K562 (cell line): ENCODE measurements at regions not wholly inside any gene's neighbourhood (a gene's known extent, or its start where the extent isn't known, plus 50 kb on each side); places are given as distances from the start of the nearest gene placed in this dataset.

Experiments used
- ATAC-seq: fragments of 200-7000 bp; cut with Tn5 transposase; 3 replicates; pipeline ENCODE4 v1.9.1; 2020; ENCODE audit warnings: moderate library complexity
- BruUV-seq: library from RNA; stranded (reverse); fragments of 400-500 nt; replicated peaks from 2 replicates; lab custom pipeline; 2021; lab: Mats Ljungman, UMichigan
- CTCF ChIA-PET: fragments of 300-600 bp; formaldehyde crosslinking; extraction: SDS; loops from one replicate; lab custom pipeline; 2021; ENCODE audit warnings: low intra/inter-chr PET ratio; lab: Yijun Ruan, JAX
- POLR2A ChIA-PET: fragments of 300-600, 350-650 bp; sonication (Branson Sonifier 250); formaldehyde crosslinking; extraction: SDS; loops from one replicate; lab custom pipeline; 2021; ENCODE audit warnings: antibody characterized with exemption, inconsistent platforms; lab: Yijun Ruan, JAX
- DNase-seq, 4 experiments: peaks; one replicate each; pipeline versions ENCODE4 v3.0.0 to v3.0.0-alpha.2; 2011 to 2018; ENCODE audit warnings: low spot score in 3 of 4, mixed read lengths in 3 of 4; ENCODE audit errors: extremely low read depth in 1 of 4
- FAIRE-seq: peaks from 2 replicates; lab custom pipeline; 2011; peaks lifted over from hg19 to GRCh38; lab: Jason Lieb, UNC
- H2AFZ ChIP-seq: 2 replicates; pipeline ENCODE4 v1.6.0; 2011; ENCODE audit warnings: low read depth, low read length, control low read depth, inconsistent platforms
- H3K27ac ChIP-seq: fragments of 200-600 bp; 3 replicates; pipeline ENCODE4 v1.8.0; 2011; ENCODE audit warnings: low read depth, mild to moderate bottlenecking, control low read depth, inconsistent platforms, low read length, moderate library complexity, mixed read lengths; ENCODE audit errors: extremely low read depth
- H3K27me3 ChIP-seq, 2 experiments: fragments of 300-600 bp in 1 of 2; 2 replicates in 1 of 2; 3 replicates in 1 of 2; pipeline versions ENCODE4 v1.6.0 to v1.8.0; 2011; ENCODE audit warnings: inconsistent platforms in 2 of 2, low read length in 2 of 2, mild to moderate bottlenecking in 1 of 2, mixed read lengths in 1 of 2, moderate library complexity in 1 of 2; ENCODE audit not compliant: control insufficient read depth in 2 of 2, insufficient read depth in 2 of 2
- H3K36me3 ChIP-seq: fragments of 300-600 bp; 3 replicates; pipeline ENCODE4 v1.8.0; 2011; ENCODE audit warnings: mild to moderate bottlenecking, low read length, inconsistent platforms; ENCODE audit not compliant: control insufficient read depth, insufficient read depth
- H3K4me1 ChIP-seq, 2 experiments: fragments of 200-600 bp in 1 of 2; replicated peaks in 1 of 2; 2 replicates in 1 of 2; 3 replicates in 1 of 2; pipeline versions ENCODE4 v1.5.1 to v1.8.0; 2011; ENCODE audit warnings: inconsistent platforms in 2 of 2, low read length in 2 of 2, mild to moderate bottlenecking in 1 of 2, mixed read lengths in 1 of 2, moderate library complexity in 1 of 2; ENCODE audit not compliant: control insufficient read depth in 2 of 2, insufficient read depth in 2 of 2
- H3K4me2 ChIP-seq: 2 replicates; pipeline ENCODE4 v1.6.1; 2011; ENCODE audit warnings: low read length, control low read depth, inconsistent platforms, mixed read lengths; ENCODE audit not compliant: insufficient read depth
- H3K4me3 ChIP-seq: fragments of 200-600 bp; sonication (generic), shearing (Covaris generic); 2 replicates; pipeline ENCODE4 v1.5.1; 2016; ENCODE audit warnings: control low read depth, inconsistent platforms
- H3K79me2 ChIP-seq: fragments of 200-600 bp; 3 replicates; pipeline ENCODE4 v1.8.0; 2011; ENCODE audit warnings: low read length, inconsistent platforms; ENCODE audit not compliant: control insufficient read depth, insufficient read depth
- H3K9ac ChIP-seq, 2 experiments: 2 replicates each; pipeline versions ENCODE4 v1.6.0 to v1.6.1; 2011; ENCODE audit warnings: low read depth in 2 of 2, low read length in 2 of 2, control low read depth in 1 of 2, inconsistent platforms in 1 of 2, mild to moderate bottlenecking in 1 of 2, mixed read lengths in 1 of 2; ENCODE audit not compliant: insufficient read depth in 1 of 2
- H3K9me1 ChIP-seq: one replicate; pipeline ENCODE4 v1.6.0; 2011; ENCODE audit warnings: inconsistent platforms, mild to moderate bottlenecking, low read length, moderate library complexity; ENCODE audit not compliant: control insufficient read depth, insufficient read depth
- H3K9me3 ChIP-seq: replicated peaks from 2 replicates; pipeline ENCODE4 v1.5.1; 2011; ENCODE audit warnings: low read depth, low read length, inconsistent platforms; ENCODE audit not compliant: control insufficient read depth, insufficient read depth
- H4K20me1 ChIP-seq: replicated peaks from 2 replicates; pipeline ENCODE4 v1.6.1; 2011; ENCODE audit warnings: low read length, inconsistent platforms, mixed read lengths; ENCODE audit not compliant: control insufficient read depth, insufficient read depth
- CHD1 ChIP-seq: fragments of 200-600 bp; sonication (generic); IDR thresholded peaks from one replicate; pipeline ENCODE4 v1.6.1; 2012; ENCODE audit warnings: mild to moderate bottlenecking, moderate library complexity, low read length, inconsistent platforms
- CLOCK ChIP-seq: fragments of 250-450 bp; sonication (Bioruptor Pico); IDR thresholded peaks from 2 replicates; pipeline ENCODE4 v1.4.0; 2020; ENCODE audit warnings: mild to moderate bottlenecking, moderate library complexity, borderline replicate concordance
- DMBX1 ChIP-seq: fragments of 250-450 bp; sonication (Bioruptor Pico); IDR thresholded peaks from 2 replicates; pipeline ENCODE4 v1.8.0; 2022; ENCODE audit warnings: inconsistent platforms, mild to moderate bottlenecking, moderate library complexity, borderline replicate concordance
- E2F5 ChIP-seq: sonication (generic); formaldehyde crosslinking; IDR thresholded peaks from 2 replicates; pipeline ENCODE4 v1.8.0; 2022; ENCODE audit warnings: mild to moderate bottlenecking, missing genetic modification reagents
- HDAC6 ChIP-seq: IDR thresholded peaks from 2 replicates; pipeline ENCODE4 v1.6.1; 2012; ENCODE audit warnings: low read depth, mild to moderate bottlenecking, control low read depth, inconsistent platforms, low read length, moderate library complexity
- KLF16 ChIP-seq: IDR thresholded peaks from 2 replicates; pipeline ENCODE4 v1.6.1; 2016; ENCODE audit warnings: antibody characterized with exemption
- MCM2 ChIP-seq: fragments of 450-650 bp; IDR thresholded peaks from 2 replicates; pipeline ENCODE4 v1.6.1; 2017; ENCODE audit warnings: low read depth, mild to moderate bottlenecking
- MLLT1 ChIP-seq, 2 experiments: fragments of 450-650 bp; IDR thresholded peaks; 2 replicates each; pipeline ENCODE4 v1.6.1; 2016
- NR2C2 ChIP-seq, 2 experiments: fragments of 200-800 bp in 1 of 2; sonication (Bioruptor generic) in 1 of 2; sonication (generic) in 1 of 2; formaldehyde crosslinking in 1 of 2; IDR thresholded peaks; 2 replicates each; pipeline versions ENCODE4 v1.6.1 to v1.8.0; 2016 to 2022; ENCODE audit warnings: mild to moderate bottlenecking in 1 of 2, missing compliant biosample characterization in 1 of 2, missing genetic modification characterization in 1 of 2, missing genetic modification reagents in 1 of 2
- SNRNP70 ChIP-seq: fragments of 200-400 bp; formaldehyde crosslinking; optimal IDR thresholded peaks from 2 replicates; pipeline ENCODE3; 2017; ENCODE audit warnings: low read depth, low read length
- TCFL5 ChIP-seq: fragments of 250-450 bp; sonication (Bioruptor Pico); conservative IDR thresholded peaks from 2 replicates; pipeline ENCODE4 v1.6.1; 2021; ENCODE audit warnings: mild to moderate bottlenecking, moderate library complexity, matching md5 sums
- ZBTB5 ChIP-seq: fragments of 450-650 bp; IDR thresholded peaks from 2 replicates; pipeline ENCODE4 v1.6.1; 2017; ENCODE audit warnings: antibody characterized with exemption
- ZNF655 ChIP-seq: fragments of 250-450 bp; sonication (Bioruptor Pico); IDR thresholded peaks from 2 replicates; pipeline ENCODE4 v1.5.0; 2021
- WGBS: fragments of 100-300 bp; shearing (Covaris generic); methylation state at CpG from one replicate; pipeline ENCODE4 v1.1.6; 2016; ENCODE audit warnings: low coverage, mixed read lengths; ENCODE audit not compliant: insufficient coverage; ENCODE audit errors: missing lambda C conversion rate; 5-methylcytosine and 5-hydroxymethylcytosine counted together
- in situ Hi-C: fragments of 300-500 bp; cut with MboI; formaldehyde crosslinking; loops from 4 replicates; pipeline ENCODE4 v1.15.0; 2018; ENCODE audit warnings: inconsistent platforms, mixed read lengths
- intact Hi-C: fragments of 100-400 bp; cut with micrococcal nuclease; formaldehyde crosslinking; loops from 2 replicates; pipeline ENCODE4 v1.14.2; 2022

GRCh38 chr16:51245658-51245995, 94.6 kb upstream of the SALL1 start:
- BruUV-seq = no TSS peak
- Histone ChIP-seq H2AFZ (no peak overlapping the region), H3K27me3 (no peaks in the 10 kb centered on the region), H3K4me2 (no peak overlapping the region), H3K79me2 (no peaks in the 10 kb centered on the region), H4K20me1 (no peaks in the 10 kb centered on the region), H3K36me3 (no peaks in the 10 kb centered on the region), H3K9me3 (no peaks in the 10 kb centered on the region), H3K9me1 (no peaks in the 10 kb centered on the region), H3K4me1 (no peaks in the 10 kb centered on the region), H3K9ac (no peak overlapping the region), H3K4me3 (no peak overlapping the region), H3K27ac (no peak overlapping the region)
- no peak for TF ChIP-seq CHD1
- TF ChIP-seq CLOCK = no peak
- TF ChIP-seq E2F5 (CRISPR knock-in tag) = no peak
- no peak for TF ChIP-seq KLF16
- no peak for TF ChIP-seq NR2C2 (CRISPR knock-in tag; IDR thresholded peaks at IDR 0.05)
- no peak for TF ChIP-seq NR2C2 (tag; IDR thresholded peaks at IDR 0.05)
- TF ChIP-seq SNRNP70 = no peak
- no peak for TF ChIP-seq MLLT1 (IDR thresholded peaks at IDR 0.05)
- no peak for TF ChIP-seq TCFL5 (CRISPR knock-in tag)
- no peak for TF ChIP-seq ZBTB5
- TF ChIP-seq ZNF655 (CRISPR knock-in tag) = no peak
- no peak for TF ChIP-seq HDAC6
- no peak for TF ChIP-seq DMBX1 (CRISPR knock-in tag)
- TF ChIP-seq MCM2 = no peak
- DNase-seq (no peak), FAIRE-seq (no peak), ATAC-seq (no peak)
- ChIA-PET POLR2A (no interaction called here), CTCF (no interaction called here)
- in situ Hi-C loops (no loop called here), intact Hi-C loops (no loop called here)
- WGBS = 4% methylated on average over 3 of the region's 3 CpGs
